Gastrocnemius medialis (tissue), 4 donors: ENCODE measurements at regions not wholly inside any gene's neighbourhood (a gene's known extent, or its start where the extent isn't known, plus 50 kb on each side); places are given as distances from the start of the nearest gene placed in this dataset.

Experiments
- POLR2A ChIP-seq, 2 donors: fragments of 450-650 bp; IDR thresholded peaks; one replicate each; pipeline ENCODE4 v1.6.1; 2017; ENCODE audit warnings: antibody characterized with exemption in 2 of 2, mild to moderate bottlenecking in 2 of 2, moderate library complexity in 2 of 2
- TF ChIP-seq, protein P1 (sequence below), 5 experiments: fragments of 450-650 bp in 3 of 5; fragments of 200-600 bp in 2 of 5; sonication (generic) in 2 of 5; IDR thresholded peaks in 4 of 5; conservative IDR thresholded peaks in 1 of 5; 1 replicate in 4 of 5; 2 replicates in 1 of 5; pipeline ENCODE4 v1.5.1; 2016 to 2019; ENCODE audit warnings: antibody characterized with exemption in 5 of 5, mild to moderate bottlenecking in 3 of 5, moderate library complexity in 3 of 5

GRCh38 chr2:150610670-150611279 is 123.3 kb upstream of the RND3 start:
- TF ChIP-seq, protein P1, sequence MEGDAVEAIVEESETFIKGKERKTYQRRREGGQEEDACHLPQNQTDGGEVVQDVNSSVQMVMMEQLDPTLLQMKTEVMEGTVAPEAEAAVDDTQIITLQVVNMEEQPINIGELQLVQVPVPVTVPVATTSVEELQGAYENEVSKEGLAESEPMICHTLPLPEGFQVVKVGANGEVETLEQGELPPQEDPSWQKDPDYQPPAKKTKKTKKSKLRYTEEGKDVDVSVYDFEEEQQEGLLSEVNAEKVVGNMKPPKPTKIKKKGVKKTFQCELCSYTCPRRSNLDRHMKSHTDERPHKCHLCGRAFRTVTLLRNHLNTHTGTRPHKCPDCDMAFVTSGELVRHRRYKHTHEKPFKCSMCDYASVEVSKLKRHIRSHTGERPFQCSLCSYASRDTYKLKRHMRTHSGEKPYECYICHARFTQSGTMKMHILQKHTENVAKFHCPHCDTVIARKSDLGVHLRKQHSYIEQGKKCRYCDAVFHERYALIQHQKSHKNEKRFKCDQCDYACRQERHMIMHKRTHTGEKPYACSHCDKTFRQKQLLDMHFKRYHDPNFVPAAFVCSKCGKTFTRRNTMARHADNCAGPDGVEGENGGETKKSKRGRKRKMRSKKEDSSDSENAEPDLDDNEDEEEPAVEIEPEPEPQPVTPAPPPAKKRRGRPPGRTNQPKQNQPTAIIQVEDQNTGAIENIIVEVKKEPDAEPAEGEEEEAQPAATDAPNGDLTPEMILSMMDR (IDR thresholded peaks at IDR 0.05 in 4 of 5, conservative IDR thresholded peaks at IDR 0.05 in 1 of 5): no peak
- TF ChIP-seq POLR2A (IDR thresholded peaks at IDR 0.05): no peak
